Endothelial cell of umbilical vein (primary cell): ENCODE measurements at regions not wholly inside any gene's neighbourhood (a gene's known extent, or its start where the extent isn't known, plus 50 kb on each side); places are given as distances from the start of the nearest gene placed in this dataset.

Source experiments
- EZH2 ChIP-seq: IDR thresholded peaks from 2 replicates; pipeline ENCODE4 v1.6.1; 2012; ENCODE audit warnings: borderline replicate concordance, low read depth, mild to moderate bottlenecking, moderate library complexity, low read length, inconsistent platforms; ENCODE audit not compliant: severe bottlenecking
- FOS ChIP-seq: IDR thresholded peaks from 2 replicates; pipeline ENCODE4 v1.6.1; 2011; ENCODE audit warnings: mild to moderate bottlenecking, low read length, moderate library complexity, borderline replicate concordance; ENCODE audit not compliant: insufficient read depth
- GATA2 ChIP-seq: IDR thresholded peaks from 2 replicates; pipeline ENCODE4 v1.7.0; 2011; ENCODE audit warnings: low read depth, mild to moderate bottlenecking, moderate library complexity, mixed read lengths, low read length; ENCODE audit not compliant: insufficient read length, insufficient read depth
- JUN ChIP-seq: IDR thresholded peaks from 2 replicates; pipeline ENCODE4 v1.6.1; 2011; ENCODE audit warnings: borderline replicate concordance, low read depth; ENCODE audit not compliant: insufficient read length, insufficient read depth
- MYC ChIP-seq: IDR thresholded peaks from one replicate; pipeline ENCODE4 v1.6.1; 2011; ENCODE audit warnings: mild to moderate bottlenecking, low read depth, low read length
- POLR2A ChIP-seq: IDR thresholded peaks from 2 replicates; pipeline ENCODE4 v1.6.1; 2012; ENCODE audit warnings: low read depth, mild to moderate bottlenecking, control low read depth, low read length
- POLR2AphosphoS5 ChIP-seq: IDR thresholded peaks from 2 replicates; pipeline ENCODE4 v1.6.1; 2012; ENCODE audit warnings: low read depth, mild to moderate bottlenecking, control low read depth, low read length, moderate library complexity; ENCODE audit not compliant: insufficient read depth
- TF ChIP-seq, protein P1 (sequence below), 2 donors: IDR thresholded peaks; 1 replicate in 1 of 2; 2 replicates in 1 of 2; pipeline ENCODE4 v1.5.1; 2011; ENCODE audit warnings: low read length in 2 of 2, mild to moderate bottlenecking in 2 of 2, moderate library complexity in 2 of 2, control low read depth in 1 of 2, inconsistent platforms in 1 of 2, low read depth in 1 of 2; ENCODE audit not compliant: insufficient read depth in 1 of 2; ENCODE audit errors: extremely low read depth in 1 of 2
- TF ChIP-seq, protein P2 (sequence below): IDR thresholded peaks from 2 replicates; pipeline ENCODE4 v1.6.1; 2011; ENCODE audit not compliant: insufficient read depth, insufficient read length

DNA sequence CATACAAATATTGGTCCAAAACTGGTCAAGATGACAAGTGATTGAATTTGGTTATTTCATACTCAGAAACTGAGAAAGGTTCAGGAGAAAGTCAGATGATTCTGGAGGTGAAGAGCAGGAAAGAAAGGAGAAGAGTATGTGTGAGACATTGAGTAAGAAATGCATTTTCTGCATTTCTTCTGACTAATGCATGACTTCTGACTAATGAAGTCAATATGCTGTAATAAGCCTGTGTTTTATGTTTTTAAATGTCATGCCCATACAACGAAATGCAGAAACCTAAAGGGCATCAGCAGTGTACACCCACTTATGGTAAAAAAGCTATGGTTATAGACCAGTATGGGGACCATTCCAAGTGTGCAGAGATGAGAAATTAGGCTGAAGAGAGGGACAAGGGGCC, 1227.8 kb upstream of the SORCS1 start:
- TF ChIP-seq, protein P1, sequence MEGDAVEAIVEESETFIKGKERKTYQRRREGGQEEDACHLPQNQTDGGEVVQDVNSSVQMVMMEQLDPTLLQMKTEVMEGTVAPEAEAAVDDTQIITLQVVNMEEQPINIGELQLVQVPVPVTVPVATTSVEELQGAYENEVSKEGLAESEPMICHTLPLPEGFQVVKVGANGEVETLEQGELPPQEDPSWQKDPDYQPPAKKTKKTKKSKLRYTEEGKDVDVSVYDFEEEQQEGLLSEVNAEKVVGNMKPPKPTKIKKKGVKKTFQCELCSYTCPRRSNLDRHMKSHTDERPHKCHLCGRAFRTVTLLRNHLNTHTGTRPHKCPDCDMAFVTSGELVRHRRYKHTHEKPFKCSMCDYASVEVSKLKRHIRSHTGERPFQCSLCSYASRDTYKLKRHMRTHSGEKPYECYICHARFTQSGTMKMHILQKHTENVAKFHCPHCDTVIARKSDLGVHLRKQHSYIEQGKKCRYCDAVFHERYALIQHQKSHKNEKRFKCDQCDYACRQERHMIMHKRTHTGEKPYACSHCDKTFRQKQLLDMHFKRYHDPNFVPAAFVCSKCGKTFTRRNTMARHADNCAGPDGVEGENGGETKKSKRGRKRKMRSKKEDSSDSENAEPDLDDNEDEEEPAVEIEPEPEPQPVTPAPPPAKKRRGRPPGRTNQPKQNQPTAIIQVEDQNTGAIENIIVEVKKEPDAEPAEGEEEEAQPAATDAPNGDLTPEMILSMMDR (IDR thresholded peaks at IDR 0.05; ENCODE audit: extremely low read depth in 1 of 2, insufficient read depth in 1 of 2, low read depth in 1 of 2, low read length in 2 of 2): no peak
- no peak for TF ChIP-seq EZH2
- no peak for TF ChIP-seq JUN
- no peak for TF ChIP-seq POLR2A
- TF ChIP-seq POLR2AphosphoS5: no peak
- no peak for TF ChIP-seq FOS
- TF ChIP-seq, protein P2, sequence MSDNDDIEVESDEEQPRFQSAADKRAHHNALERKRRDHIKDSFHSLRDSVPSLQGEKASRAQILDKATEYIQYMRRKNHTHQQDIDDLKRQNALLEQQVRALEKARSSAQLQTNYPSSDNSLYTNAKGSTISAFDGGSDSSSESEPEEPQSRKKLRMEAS: no peak
- TF ChIP-seq MYC: no peak
- TF ChIP-seq GATA2: no peak
